HEK293 (cell line): ENCODE measurements at regions not wholly inside any gene's neighbourhood (a gene's known extent, or its start where the extent isn't known, plus 50 kb on each side); places are given as distances from the start of the nearest gene placed in this dataset.

Source experiments
- CTCF ChIA-PET: fragments of 350-600 bp; formaldehyde crosslinking; extraction: SDS; loops from one replicate; lab custom pipeline; 2021; ENCODE audit warnings: antibody characterized with exemption; lab: Yijun Ruan, JAX
- POLR2A ChIA-PET: fragments of 300-600 bp; formaldehyde crosslinking; extraction: SDS; loops from one replicate; lab custom pipeline; 2020; ENCODE audit warnings: antibody characterized with exemption, inconsistent platforms; lab: Yijun Ruan, JAX
- H3K27ac ChIP-seq: fragments of 200-500 bp; sonication (Bioruptor generic); 2 replicates; pipeline ENCODE4 v1.5.1; 2014; ENCODE audit warnings: low read depth, low read length, control low read depth, inconsistent platforms; ENCODE audit errors: extremely low read depth
- H3K36me3 ChIP-seq, 2 experiments: fragments of 200-500 bp in 1 of 2; sonication (Bioruptor generic) in 1 of 2; 1 replicate in 1 of 2; 2 replicates in 1 of 2; pipeline ENCODE4 v1.5.1; 2014 to 2017; ENCODE audit warnings: inconsistent platforms in 2 of 2, low read length in 2 of 2; ENCODE audit not compliant: control insufficient read depth in 2 of 2, insufficient read depth in 1 of 2
- H3K4me1 ChIP-seq: fragments of 200-500 bp; sonication (Bioruptor generic); 2 replicates; pipeline ENCODE4 v1.5.1; 2014; ENCODE audit warnings: mild to moderate bottlenecking, low read length, inconsistent platforms; ENCODE audit not compliant: control insufficient read depth, insufficient read depth
- H3K4me3 ChIP-seq: 2 replicates; pipeline ENCODE4 v1.5.1; 2011; ENCODE audit warnings: low read depth, mild to moderate bottlenecking, control low read depth, low read length, moderate library complexity
- H3K9me3 ChIP-seq: fragments of 200-500 bp; sonication (Bioruptor generic); 2 replicates; pipeline ENCODE4 v1.5.1; 2014; ENCODE audit warnings: low read depth, low read length, inconsistent platforms; ENCODE audit not compliant: control insufficient read depth, insufficient read depth
- HOXA7 ChIP-seq: sonication (generic); formaldehyde crosslinking; IDR thresholded peaks from 2 replicates; pipeline ENCODE4 v1.8.1; 2022; ENCODE audit warnings: missing genetic modification reagents, borderline replicate concordance
- MYNN ChIP-seq: fragments of 450-650 bp; formaldehyde crosslinking; IDR thresholded peaks from 2 replicates; pipeline ENCODE4 v1.5.1; 2016; ENCODE audit warnings: missing biosample characterization, missing genetic modification characterization, borderline replicate concordance
- SALL2 ChIP-seq: fragments of 450-650 bp; formaldehyde crosslinking; IDR thresholded peaks from 2 replicates; pipeline ENCODE4 v1.5.0; 2017; ENCODE audit warnings: missing biosample characterization, mild to moderate bottlenecking, missing genetic modification characterization, borderline replicate concordance
- SCRT2 ChIP-seq: fragments of 450-650 bp; formaldehyde crosslinking; IDR thresholded peaks from 2 replicates; pipeline ENCODE4 v1.5.1; 2016; ENCODE audit warnings: missing biosample characterization, missing genetic modification characterization
- ZBTB1 ChIP-seq: fragments of 450-650 bp; formaldehyde crosslinking; IDR thresholded peaks from 2 replicates; pipeline ENCODE4 v1.5.1; 2016; ENCODE audit warnings: missing biosample characterization, missing genetic modification characterization
- ZNF133 ChIP-seq: fragments of 450-650 bp; formaldehyde crosslinking; IDR thresholded peaks from 2 replicates; pipeline ENCODE4 v1.5.1; 2016; ENCODE audit warnings: missing biosample characterization, missing genetic modification characterization
- ZNF155 ChIP-seq: fragments of 450-650 bp; formaldehyde crosslinking; IDR thresholded peaks from 2 replicates; pipeline ENCODE4 v1.5.1; 2016; ENCODE audit warnings: missing biosample characterization, missing genetic modification characterization
- ZNF37A ChIP-seq: fragments of 450-650 bp; IDR thresholded peaks from 2 replicates; pipeline ENCODE4 v1.5.1; 2018; ENCODE audit warnings: missing biosample characterization, missing genetic modification characterization
- ZNF404 ChIP-seq: fragments of 450-650 bp; formaldehyde crosslinking; IDR thresholded peaks from 2 replicates; pipeline ENCODE4 v1.5.1; 2017; ENCODE audit warnings: missing biosample characterization, missing genetic modification characterization
- ZNF48 ChIP-seq: fragments of 450-650 bp; formaldehyde crosslinking; IDR thresholded peaks from 2 replicates; pipeline ENCODE4 v1.5.1; 2016; ENCODE audit warnings: missing biosample characterization, missing genetic modification characterization
- ZNF510 ChIP-seq: fragments of 450-650 bp; formaldehyde crosslinking; IDR thresholded peaks from 2 replicates; pipeline ENCODE4 v1.5.1; 2018; ENCODE audit warnings: mild to moderate bottlenecking, missing genetic modification characterization, missing biosample characterization; ENCODE audit not compliant: insufficient replicate concordance
- ZNF544 ChIP-seq: fragments of 450-650 bp; formaldehyde crosslinking; IDR thresholded peaks from 2 replicates; pipeline ENCODE4 v1.5.0; 2017; ENCODE audit warnings: missing biosample characterization, missing genetic modification characterization
- ZNF626 ChIP-seq: fragments of 450-650 bp; sonication (Bioruptor Pico); formaldehyde crosslinking; IDR thresholded peaks from 2 replicates; pipeline ENCODE4 v1.5.1; 2018; ENCODE audit warnings: missing biosample characterization, missing genetic modification characterization, inconsistent platforms
- ZNF704 ChIP-seq: fragments of 450-650 bp; formaldehyde crosslinking; IDR thresholded peaks from 2 replicates; pipeline ENCODE4 v1.5.1; 2016; ENCODE audit warnings: missing biosample characterization, missing genetic modification characterization
- TF ChIP-seq, protein P1 (sequence below): fragments of 450-650 bp; formaldehyde crosslinking; IDR thresholded peaks from 2 replicates; pipeline ENCODE4 v1.5.1; 2016; ENCODE audit warnings: missing biosample characterization, missing genetic modification characterization
- TF ChIP-seq, protein P2 (sequence below): fragments of 450-650 bp; formaldehyde crosslinking; IDR thresholded peaks from 2 replicates; pipeline ENCODE4 v1.5.1; 2017; ENCODE audit warnings: missing biosample characterization, missing genetic modification characterization
- TF ChIP-seq, protein P3 (sequence below): fragments of 450-650 bp; formaldehyde crosslinking; IDR thresholded peaks from 2 replicates; pipeline ENCODE4 v1.5.1; 2016; ENCODE audit warnings: missing biosample characterization, missing genetic modification characterization

DNA sequence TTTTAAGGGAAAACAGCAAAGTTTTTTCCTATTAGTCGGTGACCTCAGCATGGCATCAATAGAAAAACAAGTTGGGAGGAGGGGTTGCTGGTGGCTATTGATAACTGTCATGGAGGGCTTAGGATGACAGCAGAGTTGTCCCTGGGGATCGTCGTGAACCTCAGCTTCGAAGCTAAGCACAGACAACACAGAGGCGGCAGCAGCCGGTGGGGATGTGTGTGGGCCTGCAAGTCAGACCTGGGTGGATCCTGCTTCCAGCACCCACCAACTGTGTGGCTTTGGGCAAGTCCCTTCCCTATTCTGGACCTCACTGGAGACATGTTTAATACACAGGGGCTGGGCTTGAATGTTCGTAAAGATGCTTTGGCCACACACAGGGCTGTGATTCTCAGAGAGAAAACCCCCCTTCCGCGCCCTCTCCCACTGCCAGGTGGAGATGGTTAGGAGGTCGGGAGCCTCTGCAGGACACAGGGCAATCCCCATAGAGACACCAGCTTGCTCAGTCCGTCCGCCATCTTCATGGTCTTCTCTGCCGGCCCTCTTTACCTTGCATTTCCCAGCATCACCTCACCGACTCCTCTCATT, 83.1 kb upstream of the TOX2 start (continued):
- TF ChIP-seq ZNF133 (no peak), SALL2 (tag by site-specific recombination) (no peak), ZNF510 (no peak), SCRT2 (no peak), ZNF48 (tag by site-specific recombination) (no peak)
- TF ChIP-seq, protein P1, sequence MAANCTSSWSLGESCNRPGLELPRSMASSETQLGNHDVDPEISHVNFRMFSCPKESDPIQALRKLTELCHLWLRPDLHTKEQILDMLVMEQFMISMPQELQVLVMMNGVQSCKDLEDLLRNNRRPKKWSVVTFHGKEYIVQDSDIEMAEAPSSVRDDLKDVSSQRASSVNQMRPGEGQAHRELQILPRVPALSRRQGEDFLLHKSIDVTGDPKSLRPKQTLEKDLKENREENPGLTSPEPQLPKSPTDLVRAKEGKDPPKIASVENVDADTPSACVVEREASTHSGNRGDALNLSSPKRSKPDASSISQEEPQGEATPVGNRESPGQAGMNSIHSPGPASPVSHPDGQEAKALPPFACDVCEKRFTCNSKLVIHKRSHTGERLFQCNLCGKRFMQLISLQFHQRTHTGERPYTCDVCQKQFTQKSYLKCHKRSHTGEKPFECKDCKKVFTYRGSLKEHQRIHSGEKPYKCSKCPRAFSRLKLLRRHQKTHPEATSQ (tag by site-specific recombination): no peak

DNA sequence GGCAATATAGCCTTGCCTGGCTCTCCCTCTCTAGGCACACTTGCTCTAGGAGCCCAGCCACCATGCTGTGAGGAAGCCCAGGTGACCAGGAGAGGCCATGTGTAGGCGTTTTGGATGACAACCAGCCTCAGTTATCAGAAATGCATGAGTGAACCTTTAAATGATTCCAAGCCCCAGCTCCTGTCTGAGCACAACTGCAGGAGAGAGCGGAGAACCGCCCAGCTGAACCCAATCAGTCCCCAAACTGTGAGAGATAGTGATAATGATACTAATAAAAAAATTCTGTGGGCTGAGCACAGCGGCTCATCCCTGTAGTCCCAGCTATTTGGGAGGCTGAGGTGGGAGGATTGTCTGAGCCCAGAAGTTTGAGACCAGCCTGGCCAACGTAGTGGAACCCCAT, 83.8 kb upstream of the TOX2 start:
- TF ChIP-seq ZBTB1 (tag by site-specific recombination) (no peak), ZNF155 (tag by site-specific recombination) (no peak), ZNF704 (no peak), HOXA7 (CRISPR knock-in tag) (no peak)
- Histone ChIP-seq H3K4me1 (no peaks in the 10 kb centered on the region), H3K27ac (no peak overlapping the region), H3K9me3 (no peaks in the 10 kb centered on the region), H3K36me3 (no peaks in the 10 kb centered on the region), H3K4me3 (no peak overlapping the region)
- POLR2A ChIA-PET: no interaction called here
- CTCF ChIA-PET: interaction anchor here (0.7 to 1.7 kb wide), 2 partner anchors 54 to 250 kb away, joined by 3 to 5 read pairs; no protein-coding TSS in a partner anchor

DNA sequence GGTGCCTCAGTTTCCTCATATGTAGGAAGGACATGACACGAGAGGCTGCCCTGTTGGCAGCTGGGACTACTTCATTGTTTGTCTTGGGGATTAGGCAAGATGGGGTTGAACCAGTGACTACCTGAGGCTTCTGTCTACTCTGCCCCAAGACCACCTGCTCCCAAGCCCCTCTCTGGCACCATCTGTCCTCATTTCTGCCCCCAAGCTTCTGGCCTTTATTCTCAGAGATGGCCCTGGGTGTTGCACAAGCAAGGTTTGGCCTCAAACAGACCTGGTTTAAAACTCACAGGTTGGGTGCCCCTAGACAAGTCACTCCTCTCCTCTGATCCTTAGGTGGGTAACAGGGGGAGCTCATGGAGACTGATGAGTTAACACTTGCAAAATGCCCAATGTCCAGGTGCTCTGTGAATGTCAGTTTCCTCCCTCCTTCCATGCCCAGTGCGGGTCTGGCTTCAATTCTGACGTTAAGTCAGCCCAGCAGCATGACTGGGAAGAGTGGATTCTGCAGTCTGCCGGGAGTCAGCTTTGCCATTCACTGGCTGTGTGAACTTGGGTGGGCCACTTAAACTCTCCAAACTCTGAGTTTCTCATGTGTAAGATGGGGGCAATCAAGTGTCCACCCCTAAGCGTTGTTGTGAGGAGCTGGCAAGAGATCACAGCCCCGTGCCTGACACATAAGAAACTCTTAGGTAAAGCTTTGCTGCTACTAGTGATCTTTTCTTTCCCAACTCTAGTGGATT, 84.5 kb upstream of the TOX2 start:
- Histone ChIP-seq H3K36me3 (no peaks in the 10 kb centered on the region), H3K9me3 (no peaks in the 10 kb centered on the region), H3K27ac (no peak overlapping the region), H3K4me3 (no peak overlapping the region), H3K4me1 (no peaks in the 10 kb centered on the region)
- ChIA-PET POLR2A (no interaction called here), CTCF (interaction anchor here (1.7 kb wide), 1 partner anchor 250 kb away, joined by 5 read pairs; no protein-coding TSS in a partner anchor)
- TF ChIP-seq ZNF626 (tag by site-specific recombination) (no peak), ZNF404 (no peak), ZNF544 (tag by site-specific recombination) (no peak), ZNF37A (tag by site-specific recombination) (no peak), MYNN (no peak)
- TF ChIP-seq, protein P1 (tag by site-specific recombination): no peak
- TF ChIP-seq, protein P2, sequence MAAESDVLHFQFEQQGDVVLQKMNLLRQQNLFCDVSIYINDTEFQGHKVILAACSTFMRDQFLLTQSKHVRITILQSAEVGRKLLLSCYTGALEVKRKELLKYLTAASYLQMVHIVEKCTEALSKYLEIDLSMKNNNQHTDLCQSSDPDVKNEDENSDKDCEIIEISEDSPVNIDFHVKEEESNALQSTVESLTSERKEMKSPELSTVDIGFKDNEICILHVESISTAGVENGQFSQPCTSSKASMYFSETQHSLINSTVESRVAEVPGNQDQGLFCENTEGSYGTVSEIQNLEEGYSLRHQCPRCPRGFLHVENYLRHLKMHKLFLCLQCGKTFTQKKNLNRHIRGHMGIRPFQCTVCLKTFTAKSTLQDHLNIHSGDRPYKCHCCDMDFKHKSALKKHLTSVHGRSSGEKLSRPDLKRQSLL (tag by site-specific recombination): no peak
- TF ChIP-seq, protein P3, sequence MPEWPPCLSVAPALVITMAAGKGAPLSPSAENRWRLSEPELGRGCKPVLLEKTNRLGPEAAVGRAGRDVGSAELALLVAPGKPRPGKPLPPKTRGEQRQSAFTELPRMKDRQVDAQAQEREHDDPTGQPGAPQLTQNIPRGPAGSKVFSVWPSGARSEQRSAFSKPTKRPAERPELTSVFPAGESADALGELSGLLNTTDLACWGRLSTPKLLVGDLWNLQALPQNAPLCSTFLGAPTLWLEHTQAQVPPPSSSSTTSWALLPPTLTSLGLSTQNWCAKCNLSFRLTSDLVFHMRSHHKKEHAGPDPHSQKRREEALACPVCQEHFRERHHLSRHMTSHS: no peak
